GM21381 (cell line): ENCODE measurements at regions not wholly inside any gene's neighbourhood (a gene's known extent, or its start where the extent isn't known, plus 50 kb on each side); places are given as distances from the start of the nearest gene placed in this dataset.
"Not testable (repeated sequence)": the region's sequence is repeated elsewhere in the genome, so short reads cannot be mapped to it uniquely, and the experiment has no call there.

Experiments used
- ATAC-seq: cut with Tn5 transposase; IDR thresholded peaks from one replicate; pipeline ENCODE4 v1.9.1; 2021; ENCODE audit warnings: mild to moderate bottlenecking, moderate library complexity; ENCODE audit not compliant: unreplicated experiment

- ATAC-seq = not testable (repeated sequence)
Observed at GRCh38 chr11:43165393-43165792, 146.4 kb upstream of the API5 start.

DNA sequence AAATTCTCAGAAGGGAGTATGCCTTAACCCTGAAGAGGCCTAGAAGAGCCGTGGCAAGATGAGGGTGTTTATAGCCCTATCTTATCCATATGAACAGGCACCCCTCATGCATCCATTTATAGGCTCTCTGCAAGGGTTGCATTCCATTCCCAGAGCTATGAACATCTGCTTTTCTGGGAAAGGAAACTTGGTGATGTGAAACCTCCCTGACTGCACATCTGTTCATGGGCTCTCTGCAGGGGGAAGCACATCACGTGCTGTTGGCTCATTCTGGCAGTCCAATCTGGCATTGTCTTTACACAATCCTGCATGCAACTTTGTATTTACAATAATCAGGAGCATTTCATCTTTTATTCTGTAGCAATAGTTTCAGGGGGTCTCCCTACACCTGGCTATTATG is 143.6 kb upstream of the API5 start:
- not testable (repeated sequence) for ATAC-seq

DNA sequence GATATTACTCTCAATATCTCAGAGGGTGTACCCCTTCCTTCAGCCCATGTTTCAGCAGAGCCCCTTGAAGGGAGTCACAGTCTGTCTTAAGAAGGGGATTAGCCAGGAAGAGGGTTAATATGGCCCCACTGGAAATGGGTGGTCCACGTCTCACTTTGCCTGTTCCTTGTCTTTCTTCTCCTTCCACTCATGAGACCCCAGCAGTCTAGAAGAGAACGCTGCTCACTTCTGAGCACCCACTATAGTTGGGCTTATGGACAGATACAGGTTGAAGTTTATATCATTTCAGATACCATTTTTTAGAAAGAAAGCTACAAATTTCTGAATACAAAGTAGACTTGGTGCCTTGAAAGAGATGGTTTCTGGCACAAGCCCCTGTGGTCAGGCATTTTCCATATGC is 139.3 kb upstream of the API5 start:
- ATAC-seq = no peak

- no peak for ATAC-seq
Observed at GRCh38 chr11:43177975-43178374, 133.8 kb upstream of the API5 start.

- not testable (repeated sequence) for ATAC-seq
Observed at GRCh38 chr11:43194459-43194858, 117.3 kb upstream of the API5 start.

DNA sequence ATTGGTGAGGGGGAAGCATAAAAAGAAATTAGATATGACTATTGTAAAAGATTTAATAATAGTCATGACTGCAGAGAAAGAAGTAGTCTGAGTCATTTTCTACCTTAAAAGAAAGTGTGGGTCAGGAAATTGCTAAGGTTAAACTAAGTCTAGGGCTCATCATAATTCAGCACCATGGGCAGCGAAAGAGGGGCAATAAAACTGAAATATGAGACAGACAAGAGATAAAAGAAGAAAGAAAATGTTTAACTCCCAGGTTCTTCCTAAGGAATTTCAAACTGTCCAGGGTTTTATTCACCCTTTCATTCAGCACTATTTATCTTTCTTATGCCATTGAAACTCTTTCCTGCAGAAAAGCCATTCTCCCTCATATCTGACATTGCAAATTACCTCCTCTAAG is 114.4 kb upstream of the API5 start:
- ATAC-seq = no peak

GRCh38 chr11:43200031-43200430 is 111.8 kb upstream of the API5 start:
- no peak for ATAC-seq

GRCh38 chr11:43212279-43212678 is 99.5 kb upstream of the API5 start:
- no peak for ATAC-seq

DNA sequence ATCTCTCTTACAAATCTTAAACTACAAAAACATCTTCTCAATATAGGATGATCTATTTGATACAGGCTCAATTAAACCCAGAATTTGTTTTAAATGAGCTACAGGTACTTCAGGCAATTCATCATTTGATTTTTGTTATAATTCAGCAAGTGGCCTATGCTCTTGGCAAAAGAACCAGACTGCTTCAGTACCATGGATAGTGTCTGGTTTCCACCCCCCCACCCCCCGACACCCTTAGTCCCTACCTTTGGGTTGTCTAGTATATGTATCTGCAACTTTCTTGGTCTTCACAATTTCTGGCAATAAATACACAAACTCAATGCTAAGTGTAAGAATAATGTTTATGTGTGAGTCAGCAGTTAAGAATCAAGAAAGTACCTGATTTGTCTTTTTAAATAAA is 97.3 kb upstream of the API5 start:
- ATAC-seq = no peak

DNA sequence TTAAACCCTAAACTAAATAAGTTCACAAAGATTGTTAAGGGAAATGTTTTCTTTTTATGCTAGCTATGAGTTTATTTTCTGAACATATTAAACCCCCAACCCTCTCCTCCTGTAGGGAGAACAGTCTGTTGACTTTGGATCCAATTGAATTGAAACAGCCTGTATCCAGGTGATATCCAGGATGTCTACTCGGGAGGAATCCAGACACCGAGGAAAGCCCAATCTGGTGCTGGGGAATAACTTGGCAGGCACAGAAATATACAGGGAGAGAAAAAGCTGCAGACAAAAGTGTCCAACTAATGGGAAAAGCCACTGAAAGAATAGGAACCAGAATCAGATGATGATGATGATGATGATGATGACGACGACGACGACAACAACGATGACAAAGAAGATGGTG is 93.9 kb upstream of the API5 start:
- no peak for ATAC-seq

DNA sequence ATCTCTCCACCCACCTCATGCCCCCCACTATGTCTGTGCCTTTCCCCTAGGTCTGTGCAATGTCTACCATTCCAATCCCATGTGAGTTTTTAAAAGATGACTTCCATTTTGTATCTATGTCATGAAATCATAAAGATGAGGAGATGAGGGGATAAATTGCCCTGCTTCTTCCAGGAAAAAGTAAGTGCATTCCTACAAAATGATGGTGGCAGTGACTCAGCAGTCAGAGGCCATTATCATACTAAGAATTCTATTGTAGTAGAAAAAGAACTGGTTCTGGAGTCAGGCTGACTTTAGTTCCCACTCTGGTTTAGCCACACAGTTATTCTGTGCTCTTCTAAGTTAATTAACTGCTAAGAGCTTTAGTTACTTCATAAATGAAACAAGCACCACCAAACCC is 89.6 kb upstream of the API5 start:
- ATAC-seq = no peak

DNA sequence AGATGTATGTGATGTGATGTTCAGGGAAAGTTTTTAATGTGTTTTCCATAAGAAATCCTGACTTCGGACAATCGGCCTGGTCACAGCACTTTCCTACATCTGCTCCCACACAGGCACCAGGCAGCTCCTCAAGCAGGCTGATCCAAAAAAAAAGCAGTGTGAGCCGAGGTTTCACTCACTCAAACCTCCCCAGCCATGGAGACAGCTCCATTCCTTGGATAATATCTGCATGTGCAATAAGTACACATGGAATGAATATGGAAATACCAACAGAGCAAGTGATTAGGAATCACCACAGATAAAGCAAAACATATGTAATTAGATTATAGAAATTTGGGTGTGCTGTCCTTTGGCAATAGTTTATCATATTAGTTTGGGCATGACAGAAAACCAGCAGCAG is 88.8 kb upstream of the API5 start:
- ATAC-seq = no peak

- no peak for ATAC-seq
Observed at GRCh38 chr11:43234881-43235280, 76.9 kb upstream of the API5 start.

DNA sequence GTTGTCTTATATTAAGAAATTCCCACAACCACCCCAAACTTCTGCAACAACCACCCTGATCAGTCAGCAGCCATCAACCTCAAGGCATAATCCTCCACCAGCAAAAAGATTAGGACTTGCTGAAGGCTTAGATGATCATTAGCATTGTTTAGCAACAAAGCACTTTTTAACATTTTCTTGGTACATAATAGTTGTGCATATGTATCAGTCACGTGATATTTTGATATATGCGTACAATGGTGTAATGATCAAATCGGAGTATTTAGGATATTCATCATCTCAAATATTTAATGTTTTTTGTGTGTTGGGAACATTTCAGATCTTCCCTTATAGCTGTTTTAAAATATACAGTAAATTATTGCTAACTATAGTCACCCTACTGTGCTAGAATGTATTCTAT is 73.5 kb upstream of the API5 start:
- ATAC-seq = no peak

DNA sequence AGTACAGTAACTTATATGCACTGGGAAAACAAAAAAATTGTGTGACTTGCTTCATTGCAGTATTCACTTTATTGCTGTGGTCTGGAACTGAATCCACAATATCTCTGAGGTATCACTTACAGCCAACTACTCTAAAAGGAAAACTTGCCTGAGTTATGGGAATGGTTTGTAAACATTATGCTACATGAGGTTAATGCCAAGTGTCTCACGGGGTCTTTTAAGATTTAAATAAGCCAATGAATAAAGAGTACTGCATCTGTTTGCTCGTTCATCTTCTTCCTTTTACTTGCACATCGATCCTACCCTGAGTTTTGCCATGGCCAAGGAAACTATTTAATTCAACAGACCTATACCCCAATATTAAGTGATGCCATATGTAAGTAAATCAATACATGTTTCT is 72.0 kb upstream of the API5 start:
- ATAC-seq = no peak

DNA sequence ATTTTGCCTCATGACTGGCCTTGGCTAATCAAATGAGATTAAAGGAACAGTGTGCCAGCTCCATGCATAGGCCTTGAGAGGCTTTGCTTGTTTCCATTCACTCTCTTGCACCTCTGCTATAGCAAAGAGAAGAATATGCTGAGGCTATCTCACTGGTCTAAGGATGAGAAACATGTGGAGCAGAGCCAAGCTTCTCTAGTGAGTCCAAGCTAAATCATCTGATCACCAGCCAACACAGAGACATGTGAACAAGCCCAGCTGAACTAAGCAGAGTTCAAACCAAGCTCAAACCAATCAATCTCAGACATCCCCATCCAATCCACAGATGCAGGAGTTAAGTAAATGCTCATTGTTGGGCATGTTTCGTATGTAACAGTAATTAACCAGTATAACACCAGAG is 69.4 kb upstream of the API5 start:
- ATAC-seq = no peak

DNA sequence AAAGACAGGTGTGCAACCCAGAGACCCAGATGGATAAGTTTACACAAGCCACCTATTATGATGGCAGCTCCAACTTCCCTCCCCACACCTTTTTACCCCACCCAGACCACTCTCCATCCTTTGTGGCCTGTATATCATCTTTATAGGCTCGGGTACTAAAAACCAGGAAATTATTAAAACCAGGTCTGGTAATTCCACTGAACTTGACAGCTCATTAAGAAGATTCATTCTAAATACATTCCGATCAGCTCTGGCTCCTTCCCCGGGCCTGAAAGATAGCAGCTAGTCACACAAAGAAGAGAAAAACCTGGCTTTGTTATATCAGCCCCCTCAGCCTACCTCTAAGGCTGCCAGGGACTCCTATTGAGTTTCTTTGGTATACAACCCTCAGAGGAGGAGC is 67.9 kb upstream of the API5 start:
- ATAC-seq = no peak

GRCh38 chr11:43245466-43245865 is 66.3 kb upstream of the API5 start:
- ATAC-seq = no peak

DNA sequence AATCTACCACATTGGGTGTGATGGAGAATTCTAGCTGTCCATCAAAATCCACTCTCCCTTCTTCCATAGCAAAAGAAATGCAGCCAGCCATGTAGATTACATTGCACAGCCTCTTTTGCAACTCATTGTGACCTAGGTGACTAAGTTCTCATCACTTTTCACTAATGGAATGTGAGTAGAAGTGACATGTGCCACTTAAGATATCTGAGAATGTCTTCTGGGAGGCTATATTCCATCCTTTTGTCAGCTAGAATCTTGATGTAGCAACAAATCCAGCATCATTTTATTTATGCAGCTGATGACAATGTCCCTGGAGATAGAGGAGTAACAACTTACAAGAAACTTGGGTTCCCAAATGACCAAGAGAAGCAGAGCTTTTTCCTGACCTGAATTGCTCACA is 61.5 kb upstream of the API5 start:
- no peak for ATAC-seq

DNA sequence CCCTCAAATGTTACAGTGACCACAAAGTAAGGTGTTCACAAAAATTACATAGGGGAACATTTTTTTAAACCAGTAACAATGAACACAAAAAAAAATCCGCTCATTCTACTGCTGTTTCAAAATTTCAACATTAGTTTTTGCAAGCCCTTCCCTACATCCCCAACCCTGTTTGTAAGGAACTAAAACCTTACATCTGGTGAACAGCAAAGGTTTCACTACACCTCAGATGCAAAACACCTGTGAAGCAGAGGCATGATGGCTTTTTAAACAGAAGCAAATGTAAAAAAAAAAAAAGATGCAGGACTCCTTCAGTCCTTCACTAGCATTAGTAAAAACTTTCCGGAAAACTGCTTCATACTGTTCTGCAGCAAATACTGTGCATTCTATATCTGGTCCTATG is 50.0 kb upstream of the API5 start:
- no peak for ATAC-seq
